ENCODE measurements at regions not wholly inside any gene's neighbourhood (a gene's known extent, or its start where the extent isn't known, plus 50 kb on each side); places are given as distances from the start of the nearest gene placed in this dataset.
"Not testable (repeated sequence)": the region's sequence is repeated elsewhere in the genome, so short reads cannot be mapped to it uniquely, and the experiment has no call there.

- DNase-seq (ENCODE audit: low read depth) = not testable (repeated sequence)
These were observed 172.5 kb upstream of the NBPF9 start for GRCh38 chr1:149275802-149276201.

GRCh38 chr1:149276496-149276895 is 173.1 kb upstream of the NBPF9 start:
- DNase-seq (ENCODE audit: low read depth) = not testable (repeated sequence)

GRCh38 chr1:149278156-149278555 is 174.8 kb upstream of the NBPF9 start:
- DNase-seq (ENCODE audit: low read depth) = not testable (repeated sequence)

GRCh38 chr1:149279015-149279414 is 175.7 kb upstream of the NBPF9 start:
- DNase-seq (ENCODE audit: low read depth) = not testable (repeated sequence)

- not testable (repeated sequence) for DNase-seq (ENCODE audit: low read depth)
These were observed 176.2 kb upstream of the NBPF9 start for GRCh38 chr1:149279512-149279911.

- not testable (repeated sequence) for DNase-seq (ENCODE audit: low read depth)
These were observed 181.4 kb upstream of the NBPF9 start for GRCh38 chr1:149284773-149285172.

GRCh38 chr1:149285205-149285604 is 181.9 kb upstream of the NBPF9 start:
- not testable (repeated sequence) for DNase-seq (ENCODE audit: low read depth)

- not testable (repeated sequence) for DNase-seq (ENCODE audit: low read depth)
These were observed 182.3 kb upstream of the NBPF9 start for GRCh38 chr1:149285638-149286037.

GRCh38 chr1:149288580-149288979 is 185.2 kb upstream of the NBPF9 start:
- DNase-seq (ENCODE audit: low read depth) = not testable (repeated sequence)

- not testable (repeated sequence) for DNase-seq (ENCODE audit: low read depth)
These were observed 174.2 kb upstream of the NBPF19 start for GRCh38 chr1:149300478-149301218.

GRCh38 chr1:149301282-149301681 is 173.6 kb upstream of the NBPF19 start:
- DNase-seq (ENCODE audit: low read depth) = not testable (repeated sequence)

GRCh38 chr1:149304796-149305195 is 170.0 kb upstream of the NBPF19 start:
- DNase-seq (ENCODE audit: low read depth) = not testable (repeated sequence)

- not testable (repeated sequence) for DNase-seq (ENCODE audit: low read depth)
These were observed 167.2 kb upstream of the NBPF19 start for GRCh38 chr1:149307640-149308039.

GRCh38 chr1:149314921-149315320 is 159.9 kb upstream of the NBPF19 start:
- not testable (repeated sequence) for DNase-seq (ENCODE audit: low read depth)

- not testable (repeated sequence) for DNase-seq (ENCODE audit: low read depth)
These were observed 153.7 kb upstream of the NBPF19 start for GRCh38 chr1:149320971-149321731.

GRCh38 chr1:149321732-149322016 is 153.2 kb upstream of the NBPF19 start:
- not testable (repeated sequence) for DNase-seq (ENCODE audit: low read depth)

GRCh38 chr1:149330081-149330335 is 144.8 kb upstream of the NBPF19 start:
- not testable (repeated sequence) for DNase-seq (ENCODE audit: low read depth)

GRCh38 chr1:149336082-149336481 is 138.8 kb upstream of the NBPF19 start:
- not testable (repeated sequence) for DNase-seq (ENCODE audit: low read depth)

- not testable (repeated sequence) for DNase-seq (ENCODE audit: low read depth)
These were observed 136.6 kb upstream of the NBPF19 start for GRCh38 chr1:149338221-149338691.

GRCh38 chr1:149338698-149339097 is 136.1 kb upstream of the NBPF19 start:
- not testable (repeated sequence) for DNase-seq (ENCODE audit: low read depth)

- DNase-seq (ENCODE audit: low read depth) = not testable (repeated sequence)
These were observed 125.4 kb upstream of the NBPF19 start for GRCh38 chr1:149349448-149349847.

- DNase-seq (ENCODE audit: low read depth) = not testable (repeated sequence)
These were observed 122.6 kb upstream of the NBPF19 start for GRCh38 chr1:149352205-149352604.

- not testable (repeated sequence) for DNase-seq (ENCODE audit: low read depth)
These were observed 120.3 kb upstream of the NBPF19 start for GRCh38 chr1:149354579-149354978.

All from forelimb muscle (tissue), 1 donor.